HCT116 (cell line): ENCODE measurements at regions not wholly inside any gene's neighbourhood (a gene's known extent, or its start where the extent isn't known, plus 50 kb on each side); places are given as distances from the start of the nearest gene placed in this dataset.

Experiments
- ATAC-seq: fragments of 200-7000 bp; cut with Tn5 transposase; 2 replicates; pipeline ENCODE4 v1.9.1; 2020; ENCODE audit warnings: mild to moderate bottlenecking, moderate library complexity
- BruUV-seq: library from RNA; stranded (reverse); fragments of 400-500 nt; replicated peaks from 2 replicates; lab custom pipeline; 2021; lab: Mats Ljungman, UMichigan
- CTCF ChIA-PET: fragments of 300-600 bp; sonication (Branson Sonifier 250); formaldehyde crosslinking; loops from one replicate; lab custom pipeline; 2021; ENCODE audit warnings: antibody characterized with exemption; lab: Charles Lee
- POLR2A ChIA-PET: fragments of 300-600, 350-600 bp; sonication (Branson Sonifier 250); formaldehyde crosslinking; loops from one replicate; lab custom pipeline; 2021; ENCODE audit warnings: antibody characterized with exemption; lab: Charles Lee
- RAD21 ChIA-PET, 2 experiments: fragments of 300-600 bp; sonication (Branson Sonifier 250); formaldehyde crosslinking; loops; one replicate each; lab custom pipeline; 2023; ENCODE audit warnings: low total read pairs in 2 of 2; ENCODE audit not compliant: uncharacterized antibody in 2 of 2, unreplicated experiment in 2 of 2, low non-redundant PET in 1 of 2; lab: Charles Lee
- DNase-seq: peaks from one replicate; pipeline ENCODE4 v3.0.0-alpha.2; 2010; ENCODE audit warnings: low read depth, low spot score
- H2AFZ ChIP-seq: fragments of 200-600 bp; shearing (Covaris generic), sonication (generic); 2 replicates; pipeline ENCODE4 v1.6.1; 2017; ENCODE audit warnings: low read depth, mixed run types, mixed read lengths, antibody characterized with exemption, low read length; ENCODE audit not compliant: poor library complexity, severe bottlenecking
- H3K27ac ChIP-seq: 2 replicates; pipeline ENCODE4 v1.5.1; 2012; ENCODE audit warnings: low read depth, low read length
- H3K27me3 ChIP-seq: fragments of 200-600 bp; sonication (generic); 2 replicates; pipeline ENCODE4 v1.6.1; 2016; ENCODE audit warnings: mixed run types, low read length, mixed read lengths; ENCODE audit not compliant: insufficient read depth
- H3K36me3 ChIP-seq, 2 experiments: fragments of 200-500 bp in 1 of 2; fragments of 200-600 bp in 1 of 2; sonication (Bioruptor generic) in 1 of 2; sonication (generic) in 1 of 2; 2 replicates each; pipeline versions ENCODE4 v1.5.1 to v1.6.1; 2014 to 2016; ENCODE audit warnings: low read length in 2 of 2, inconsistent platforms in 1 of 2, mixed read lengths in 1 of 2, mixed run types in 1 of 2; ENCODE audit not compliant: insufficient read depth in 2 of 2, control insufficient read depth in 1 of 2
- H3K4me1 ChIP-seq, 2 experiments: fragments of 200-600 bp in 1 of 2; sonication (generic) in 1 of 2; 2 replicates each; pipeline versions ENCODE4 v1.5.1 to v1.6.1; 2012 to 2017; ENCODE audit warnings: low read length in 2 of 2, inconsistent platforms in 1 of 2, mild to moderate bottlenecking in 1 of 2, mixed read lengths in 1 of 2, mixed run types in 1 of 2, moderate library complexity in 1 of 2; ENCODE audit not compliant: insufficient read depth in 2 of 2, control insufficient read depth in 1 of 2
- H3K4me2 ChIP-seq: fragments of 200-600 bp; sonication (generic); 2 replicates; pipeline ENCODE4 v1.6.1; 2017; ENCODE audit warnings: mixed run types, low read length, mixed read lengths
- H3K4me3 ChIP-seq, 2 experiments: fragments of 200-600 bp in 1 of 2; sonication (generic) in 1 of 2; replicated peaks in 1 of 2; 2 replicates each; pipeline ENCODE4 v1.5.1; 2011 to 2016; ENCODE audit warnings: low read length in 2 of 2, control low read depth in 1 of 2, low read depth in 1 of 2, mild to moderate bottlenecking in 1 of 2, mixed read lengths in 1 of 2, mixed run types in 1 of 2
- H3K79me2 ChIP-seq: fragments of 200-600 bp; sonication (generic); 2 replicates; pipeline ENCODE4 v1.6.1; 2017; ENCODE audit warnings: mild to moderate bottlenecking, mixed run types, low read length, moderate library complexity, mixed read lengths; ENCODE audit not compliant: insufficient read depth
- H3K9ac ChIP-seq: fragments of 200-600 bp; sonication (generic); 2 replicates; pipeline ENCODE4 v1.6.1; 2016; ENCODE audit warnings: low read length, mixed read lengths
- H3K9me2 ChIP-seq: fragments of 200-600 bp; sonication (generic), shearing (Covaris generic); 2 replicates; pipeline ENCODE4 v1.6.1; 2017; ENCODE audit warnings: mixed run types, mild to moderate bottlenecking, moderate library complexity; ENCODE audit not compliant: insufficient read depth
- H3K9me3 ChIP-seq, 2 experiments: fragments of 200-500 bp in 1 of 2; fragments of 200-600 bp in 1 of 2; sonication (Bioruptor generic) in 1 of 2; sonication (generic) in 1 of 2; 2 replicates each; pipeline ENCODE4 v1.6.1; 2014 to 2017; ENCODE audit warnings: low read length in 2 of 2, mixed read lengths in 2 of 2, inconsistent platforms in 1 of 2, low read depth in 1 of 2, mild to moderate bottlenecking in 1 of 2, mixed run types in 1 of 2, moderate library complexity in 1 of 2; ENCODE audit not compliant: control insufficient read depth in 1 of 2, insufficient read depth in 1 of 2
- H4K20me1 ChIP-seq: fragments of 200-600 bp; sonication (generic), shearing (Covaris generic); 2 replicates; pipeline ENCODE4 v1.6.1; 2017; ENCODE audit warnings: mixed run types, mild to moderate bottlenecking, moderate library complexity; ENCODE audit not compliant: insufficient read depth
- ATF3 ChIP-seq: IDR thresholded peaks from 2 replicates; pipeline ENCODE4 v1.6.1; 2012
- CBX3 ChIP-seq: IDR thresholded peaks from 2 replicates; pipeline ENCODE4 v1.6.1; 2012; ENCODE audit warnings: low read depth
- EGR1 ChIP-seq: IDR thresholded peaks from 2 replicates; pipeline ENCODE4 v1.6.1; 2012; ENCODE audit warnings: low read depth
- ELF1 ChIP-seq: IDR thresholded peaks from 2 replicates; pipeline ENCODE4 v1.6.1; 2012; ENCODE audit warnings: low read depth, borderline replicate concordance
- EZH2phosphoT487 ChIP-seq: fragments of 200-600 bp; IDR thresholded peaks from 2 replicates; pipeline ENCODE4 v1.6.1; 2018; ENCODE audit warnings: antibody characterized with exemption, borderline replicate concordance
- FOSL1 ChIP-seq: IDR thresholded peaks from 2 replicates; pipeline ENCODE4 v1.6.1; 2012; ENCODE audit warnings: low read depth
- POLR2A ChIP-seq: IDR thresholded peaks from 2 replicates; pipeline ENCODE4 v1.7.0; 2011; ENCODE audit warnings: borderline replicate concordance; ENCODE audit not compliant: insufficient read depth, insufficient read length; ENCODE audit errors: extremely low read depth
- POLR2AphosphoS5 ChIP-seq: IDR thresholded peaks from 2 replicates; pipeline ENCODE4 v1.6.1; 2011; ENCODE audit warnings: mild to moderate bottlenecking, low read depth, low read length, moderate library complexity
- RAD21 ChIP-seq: IDR thresholded peaks from 2 replicates; pipeline ENCODE4 v1.6.1; 2012; ENCODE audit warnings: low read depth, mild to moderate bottlenecking
- SP1 ChIP-seq: IDR thresholded peaks from 2 replicates; pipeline ENCODE4 v1.6.1; 2012; ENCODE audit warnings: low read depth
- SRF ChIP-seq: IDR thresholded peaks from 2 replicates; pipeline ENCODE4 v1.6.1; 2012; ENCODE audit warnings: low read depth
- TCF7L2 ChIP-seq: IDR thresholded peaks from 2 replicates; pipeline ENCODE4 v1.7.0; 2011; ENCODE audit warnings: borderline replicate concordance, inconsistent platforms; ENCODE audit not compliant: insufficient read depth, insufficient read length; ENCODE audit errors: extremely low read depth
- YY1 ChIP-seq: IDR thresholded peaks from 2 replicates; pipeline ENCODE4 v1.6.1; 2011; ENCODE audit warnings: low read length, low read depth, moderate library complexity, mild to moderate bottlenecking; ENCODE audit not compliant: insufficient replicate concordance; ENCODE audit errors: extremely low read depth
- ZFX ChIP-seq: fragments of 450-650 bp; IDR thresholded peaks from 2 replicates; pipeline ENCODE4 v1.6.1; 2017
- intact Hi-C: fragments of 100-400 bp; cut with micrococcal nuclease; formaldehyde crosslinking; loops from 2 replicates; pipeline ENCODE4 v1.10.0; 2022
- TF ChIP-seq, protein P1 (sequence below): IDR thresholded peaks from 2 replicates; pipeline ENCODE4 v1.6.1; 2012
- TF ChIP-seq, protein P2 (sequence below): IDR thresholded peaks from 2 replicates; pipeline ENCODE4 v1.6.1; 2012; ENCODE audit warnings: low read depth

- Histone ChIP-seq H3K9ac (no peak overlapping the region), H2AFZ (no peak overlapping the region), H3K27ac (no peak overlapping the region), H3K9me2 (no peaks in the 10 kb centered on the region), H3K4me3 (no peak overlapping the region), H3K4me1 (no peaks in the 10 kb centered on the region), H3K4me2 (no peak overlapping the region), H3K9me3 (peaks cover 13 to 24% of the 10 kb centered on the region in 2 experiments; a peak in 3 of 4 replicates), H3K79me2 (no peaks in the 10 kb centered on the region), H3K27me3 (no peaks in the 10 kb centered on the region), H3K36me3 (no peaks in the 10 kb centered on the region), H4K20me1 (no peaks in the 10 kb centered on the region)
- DNase-seq: no peak
- ChIA-PET CTCF (no interaction called here), RAD21 (no interaction called here), POLR2A (no interaction called here)
- BruUV-seq: no TSS peak
- no peak for TF ChIP-seq POLR2A
- TF ChIP-seq, protein P1, sequence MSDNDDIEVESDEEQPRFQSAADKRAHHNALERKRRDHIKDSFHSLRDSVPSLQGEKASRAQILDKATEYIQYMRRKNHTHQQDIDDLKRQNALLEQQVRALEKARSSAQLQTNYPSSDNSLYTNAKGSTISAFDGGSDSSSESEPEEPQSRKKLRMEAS: no peak
- no peak for TF ChIP-seq ATF3
- TF ChIP-seq RAD21: no peak
- TF ChIP-seq ELF1: no peak
- TF ChIP-seq CBX3: no peak
- no peak for TF ChIP-seq EZH2phosphoT487
- ATAC-seq: no peak
- intact Hi-C loops: no loop called here
Measured at GRCh38 chr3:80099559-80100066, 331.8 kb upstream of the ROBO1 start.

DNA sequence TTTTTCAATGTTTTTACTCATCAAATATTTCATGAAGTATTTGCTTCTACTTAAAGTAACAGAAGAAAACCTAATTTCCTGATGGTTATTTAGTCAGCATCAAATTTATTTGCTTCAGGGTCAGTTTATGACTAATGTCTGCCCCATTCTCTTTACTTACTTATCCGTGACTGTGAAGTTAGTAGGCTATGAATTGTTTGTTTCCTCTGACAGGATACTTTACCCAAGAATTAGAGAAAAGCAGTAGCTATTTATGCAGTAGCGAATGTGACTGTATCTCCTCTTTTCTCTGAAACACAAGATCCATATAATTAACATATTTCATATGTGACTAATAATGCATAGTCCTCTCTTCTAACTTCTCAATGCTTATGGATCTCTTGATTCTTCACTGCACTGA lies 329.9 kb upstream of the ROBO1 start:
- RAD21 ChIA-PET: no interaction called here

More for the DNA sequence above, 329.9 kb upstream of the ROBO1 start:
- intact Hi-C loops: no loop called here
- H3K27ac ChIP-seq: no peak overlapping the region
- no peak overlapping the region for H2AFZ ChIP-seq
- H3K4me3 ChIP-seq: no peak overlapping the region
- no peaks in the 10 kb centered on the region for H3K79me2 ChIP-seq
- POLR2A ChIA-PET: no interaction called here
- H3K27me3 ChIP-seq: no peaks in the 10 kb centered on the region
- BruUV-seq: no TSS peak
- TF ChIP-seq SRF (no peak), EZH2phosphoT487 (no peak), YY1 (no peak), ZFX (no peak), CBX3 (no peak), POLR2A (no peak), RAD21 (no peak), EGR1 (no peak), FOSL1 (no peak), TCF7L2 (no peak), ELF1 (no peak), ATF3 (no peak), SP1 (no peak), POLR2AphosphoS5 (no peak)
- TF ChIP-seq, protein P1: no peak
- TF ChIP-seq, protein P2, sequence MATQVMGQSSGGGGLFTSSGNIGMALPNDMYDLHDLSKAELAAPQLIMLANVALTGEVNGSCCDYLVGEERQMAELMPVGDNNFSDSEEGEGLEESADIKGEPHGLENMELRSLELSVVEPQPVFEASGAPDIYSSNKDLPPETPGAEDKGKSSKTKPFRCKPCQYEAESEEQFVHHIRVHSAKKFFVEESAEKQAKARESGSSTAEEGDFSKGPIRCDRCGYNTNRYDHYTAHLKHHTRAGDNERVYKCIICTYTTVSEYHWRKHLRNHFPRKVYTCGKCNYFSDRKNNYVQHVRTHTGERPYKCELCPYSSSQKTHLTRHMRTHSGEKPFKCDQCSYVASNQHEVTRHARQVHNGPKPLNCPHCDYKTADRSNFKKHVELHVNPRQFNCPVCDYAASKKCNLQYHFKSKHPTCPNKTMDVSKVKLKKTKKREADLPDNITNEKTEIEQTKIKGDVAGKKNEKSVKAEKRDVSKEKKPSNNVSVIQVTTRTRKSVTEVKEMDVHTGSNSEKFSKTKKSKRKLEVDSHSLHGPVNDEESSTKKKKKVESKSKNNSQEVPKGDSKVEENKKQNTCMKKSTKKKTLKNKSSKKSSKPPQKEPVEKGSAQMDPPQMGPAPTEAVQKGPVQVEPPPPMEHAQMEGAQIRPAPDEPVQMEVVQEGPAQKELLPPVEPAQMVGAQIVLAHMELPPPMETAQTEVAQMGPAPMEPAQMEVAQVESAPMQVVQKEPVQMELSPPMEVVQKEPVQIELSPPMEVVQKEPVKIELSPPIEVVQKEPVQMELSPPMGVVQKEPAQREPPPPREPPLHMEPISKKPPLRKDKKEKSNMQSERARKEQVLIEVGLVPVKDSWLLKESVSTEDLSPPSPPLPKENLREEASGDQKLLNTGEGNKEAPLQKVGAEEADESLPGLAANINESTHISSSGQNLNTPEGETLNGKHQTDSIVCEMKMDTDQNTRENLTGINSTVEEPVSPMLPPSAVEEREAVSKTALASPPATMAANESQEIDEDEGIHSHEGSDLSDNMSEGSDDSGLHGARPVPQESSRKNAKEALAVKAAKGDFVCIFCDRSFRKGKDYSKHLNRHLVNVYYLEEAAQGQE: no peak
- no peaks in the 10 kb centered on the region for H3K9me2 ChIP-seq
- H3K4me2 ChIP-seq: no peak overlapping the region
- H3K4me1 ChIP-seq: no peaks in the 10 kb centered on the region
- no peaks in the 10 kb centered on the region for H4K20me1 ChIP-seq
- ATAC-seq: no peak
- peaks cover 6 to 27% of the 10 kb centered on the region in 2 experiments; a peak in 3 of 4 replicates for H3K9me3 ChIP-seq
- H3K36me3 ChIP-seq: no peaks in the 10 kb centered on the region
- no peak overlapping the region for H3K9ac ChIP-seq
- CTCF ChIA-PET: no interaction called here
- no peak for DNase-seq
